Adrenal gland (tissue), 5 donors: ENCODE measurements at regions not wholly inside any gene's neighbourhood (a gene's known extent, or its start where the extent isn't known, plus 50 kb on each side); places are given as distances from the start of the nearest gene placed in this dataset.

Experiments used
- CTCF ChIP-seq, 6 experiments: fragments of 450-650 bp in 4 of 6; fragments of 200-600 bp in 2 of 6; sonication (generic) in 1 of 6; IDR thresholded peaks; 1 replicate in 5 of 6; 2 replicates in 1 of 6; pipeline versions ENCODE4 v1.5.1 to v1.8.0; 2016 to 2021; ENCODE audit warnings: antibody characterized with exemption in 6 of 6, mild to moderate bottlenecking in 2 of 6, moderate library complexity in 1 of 6
- POLR2A ChIP-seq, 2 donors: fragments of 450-650 bp; IDR thresholded peaks; one replicate each; pipeline ENCODE4 v1.6.1; 2017; ENCODE audit warnings: antibody characterized with exemption in 2 of 2, mild to moderate bottlenecking in 2 of 2, moderate library complexity in 1 of 2
- donor health status: DM: no; HTN: no; CAD: no.

GRCh38 chr18:45236676-45237075 is 378.6 kb upstream of the SLC14A2 start:
- no peak for TF ChIP-seq CTCF (IDR thresholded peaks at IDR 0.05)
- TF ChIP-seq POLR2A (IDR thresholded peaks at IDR 0.05) = no peak
